GM10266 (cell line): ENCODE measurements at regions not wholly inside any gene's neighbourhood (a gene's known extent, or its start where the extent isn't known, plus 50 kb on each side); places are given as distances from the start of the nearest gene placed in this dataset.
"Not testable (repeated sequence)": the region's sequence is repeated elsewhere in the genome, so short reads cannot be mapped to it uniquely, and the experiment has no call there.

Source experiments
- DNase-seq: peaks from one replicate; pipeline ENCODE4 v3.0.0; 2012; ENCODE audit errors: extremely low spot score
- CTCF ChIP-seq: IDR thresholded peaks from 2 replicates; pipeline ENCODE4 v1.5.1; 2012; ENCODE audit warnings: mild to moderate bottlenecking, low read depth; ENCODE audit not compliant: control insufficient read depth, insufficient read depth; ENCODE audit errors: missing control alignments

- DNase-seq = peak; percentile 29
- TF ChIP-seq CTCF = no peak
Observed at GRCh38 chr2:242085941-242086621, 216.6 kb downstream of the RTP5 start.

GRCh38 chr2:242088044-242088443 is 218.5 kb downstream of the RTP5 start:
- DNase-seq = not testable (repeated sequence)

GRCh38 chr2:242088471-242089212 is 219.1 kb downstream of the RTP5 start:
- TF ChIP-seq CTCF = no peak
- peak; percentile 94 for DNase-seq

- DNase-seq = not testable (repeated sequence)
Observed at GRCh38 chr2:242089213-242089549, 219.7 kb downstream of the RTP5 start.

GRCh38 chr2:242097278-242097677 is 227.7 kb downstream of the RTP5 start:
- not testable (repeated sequence) for DNase-seq

- DNase-seq = no peak
- no peak for TF ChIP-seq CTCF
Observed at GRCh38 chr2:242098034-242098433, 228.5 kb downstream of the RTP5 start.

GRCh38 chr2:242098445-242099128 is 229.1 kb downstream of the RTP5 start:
- no peak for TF ChIP-seq CTCF
- DNase-seq = peak; percentile 25

GRCh38 chr2:242103093-242103492 is 233.6 kb downstream of the RTP5 start:
- DNase-seq = not testable (repeated sequence)

GRCh38 chr2:242104202-242104956 is 234.8 kb downstream of the RTP5 start:
- DNase-seq = not testable (repeated sequence)

- DNase-seq = not testable (repeated sequence)
Observed at GRCh38 chr2:242107065-242107464, 237.5 kb downstream of the RTP5 start.

- not testable (repeated sequence) for DNase-seq
Observed at GRCh38 chr2:242108797-242109500, 239.4 kb downstream of the RTP5 start.

GRCh38 chr2:242109819-242110218 is 240.3 kb downstream of the RTP5 start:
- not testable (repeated sequence) for DNase-seq

- DNase-seq = not testable (repeated sequence)
Observed at GRCh38 chr2:242111954-242112353, 242.4 kb downstream of the RTP5 start.

GRCh38 chr2:242113492-242113891 is 244.0 kb downstream of the RTP5 start:
- not testable (repeated sequence) for DNase-seq
